ENCODE measurements at regions not wholly inside any gene's neighbourhood (a gene's known extent, or its start where the extent isn't known, plus 50 kb on each side); places are given as distances from the start of the nearest gene placed in this dataset.

GRCh38 chr14:47763188-47763854 is 87.9 kb upstream of the MDGA2 start:
- no peaks in the 10 kb centered on the region for H3K79me2 ChIP-seq (ENCODE audit: control insufficient read depth, insufficient read depth, low read length)
- TF ChIP-seq CTCF (IDR thresholded peaks at IDR 0.05), result no peak
- TF ChIP-seq EZH2 (IDR thresholded peaks at IDR 0.05; ENCODE audit: borderline replicate concordance, insufficient read depth, low read depth, low read length, poor library complexity, severe bottlenecking), result no peak
- no peaks in the 10 kb centered on the region for H3K27me3 ChIP-seq (replicated peaks in 1 of 4; ENCODE audit: control extremely low read depth in 1 of 4, control insufficient read depth in 3 of 4, insufficient read depth in 4 of 4, low read length in 3 of 4)
- H3K9me3 ChIP-seq (ENCODE audit: control extremely low read depth in 1 of 3, control insufficient read depth in 2 of 3, insufficient read depth in 1 of 3, low read length in 2 of 3), result no peaks in the 10 kb centered on the region
- no peaks in the 10 kb centered on the region for H3K4me1 ChIP-seq (ENCODE audit: control insufficient read depth in 2 of 2, insufficient read depth in 2 of 2, low read length in 2 of 2)
- H3K27me3 Mint-ChIP-seq, result no peaks in the 10 kb centered on the region
- H3K4me1 Mint-ChIP-seq, result no peaks in the 10 kb centered on the region
- no peak overlapping the region for H3K4me3 Mint-ChIP-seq
- H3K27ac Mint-ChIP-seq, result no peak overlapping the region
- ChIA-PET POLR2A (no interaction called here), CTCF (no interaction called here)
- H3K27ac ChIP-seq (ENCODE audit: low read length in 2 of 2), result no peak overlapping the region
- DNase-seq (no peak), ATAC-seq (ENCODE audit: low read depth) (no peak)
- no peak overlapping the region for H3K4me3 ChIP-seq (ENCODE audit: control extremely low read depth in 1 of 5, extremely low read depth in 1 of 5, insufficient read depth in 1 of 5, low read depth in 2 of 5, low read length in 4 of 5)
- no peaks in the 10 kb centered on the region for H3K36me3 ChIP-seq (replicated peaks in 1 of 2; ENCODE audit: control extremely low read depth in 1 of 2, control insufficient read depth in 1 of 2, extremely low read depth in 1 of 2, insufficient read depth in 2 of 2, low read length in 1 of 2)
- H3K9me3 Mint-ChIP-seq (ENCODE audit: insufficient read depth), result no peaks in the 10 kb centered on the region
- WGBS (ENCODE audit: insufficient coverage), result no CpG with 5 or more reads among the region's 2 CpGs
- H3K4me2 ChIP-seq (replicated peaks; ENCODE audit: low read depth, low read length, poor library complexity, severe bottlenecking), result no peak overlapping the region
- H3K9ac ChIP-seq (ENCODE audit: low read length), result no peak overlapping the region
- intact Hi-C loops (cut with micrococcal nuclease), result no loop called here
- no peaks in the 10 kb centered on the region for H4K20me1 ChIP-seq (ENCODE audit: control insufficient read depth, insufficient read depth, low read length, poor library complexity, severe bottlenecking)
- no peak overlapping the region for H2AFZ ChIP-seq (ENCODE audit: insufficient read depth, low read depth, low read length, poor library complexity, severe bottlenecking)

- Mint-ChIP-seq H3K4me3 (no peak overlapping the region), H3K4me1 (no peaks in the 10 kb centered on the region), H3K27ac (no peak overlapping the region), H3K9me3 (ENCODE audit: insufficient read depth) (no peaks in the 10 kb centered on the region), H3K27me3 (no peaks in the 10 kb centered on the region)
- Histone ChIP-seq H3K79me2 (ENCODE audit: control insufficient read depth, insufficient read depth, low read length) (no peaks in the 10 kb centered on the region), H3K9ac (ENCODE audit: low read length) (no peak overlapping the region), H3K9me3 (ENCODE audit: control extremely low read depth in 1 of 3, control insufficient read depth in 2 of 3, insufficient read depth in 1 of 3, low read length in 2 of 3) (no peaks in the 10 kb centered on the region), H3K27me3 (replicated peaks in 1 of 4; ENCODE audit: control extremely low read depth in 1 of 4, control insufficient read depth in 3 of 4, insufficient read depth in 4 of 4, low read length in 3 of 4) (no peaks in the 10 kb centered on the region), H2AFZ (ENCODE audit: insufficient read depth, low read depth, low read length, poor library complexity, severe bottlenecking) (no peak overlapping the region), H3K27ac (ENCODE audit: low read length in 2 of 2) (no peak overlapping the region), H3K4me2 (replicated peaks; ENCODE audit: low read depth, low read length, poor library complexity, severe bottlenecking) (no peak overlapping the region), H3K4me3 (ENCODE audit: control extremely low read depth in 1 of 5, extremely low read depth in 1 of 5, insufficient read depth in 1 of 5, low read depth in 2 of 5, low read length in 4 of 5) (no peak overlapping the region), H3K36me3 (replicated peaks in 1 of 2; ENCODE audit: control extremely low read depth in 1 of 2, control insufficient read depth in 1 of 2, extremely low read depth in 1 of 2, insufficient read depth in 2 of 2, low read length in 1 of 2) (no peaks in the 10 kb centered on the region), H3K4me1 (ENCODE audit: control insufficient read depth in 2 of 2, insufficient read depth in 2 of 2, low read length in 2 of 2) (no peaks in the 10 kb centered on the region), H4K20me1 (ENCODE audit: control insufficient read depth, insufficient read depth, low read length, poor library complexity, severe bottlenecking) (no peaks in the 10 kb centered on the region)
- ChIA-PET POLR2A (no interaction called here), CTCF (no interaction called here)
- no peak for ATAC-seq (ENCODE audit: low read depth)
- intact Hi-C loops (cut with micrococcal nuclease), result no loop called here
- DNase-seq, result no peak
- no CpG with 5 or more reads among the region's 1 CpG for WGBS (ENCODE audit: insufficient coverage)
- TF ChIP-seq CTCF (IDR thresholded peaks at IDR 0.05) (no peak), EZH2 (IDR thresholded peaks at IDR 0.05; ENCODE audit: borderline replicate concordance, insufficient read depth, low read depth, low read length, poor library complexity, severe bottlenecking) (no peak)
These were observed 71.6 kb upstream of the MDGA2 start for GRCh38 chr14:47746986-47747385.
